Right lobe of liver (tissue), 6 donors: ENCODE measurements at regions not wholly inside any gene's neighbourhood (a gene's known extent, or its start where the extent isn't known, plus 50 kb on each side); places are given as distances from the start of the nearest gene placed in this dataset.

Experiments used
- ATAC-seq, 4 donors: fragments of 200-7000 bp; cut with Tn5 transposase; one replicate each; pipeline ENCODE4 v1.9.1; 2020; ENCODE audit warnings: mild to moderate bottlenecking in 4 of 4, moderate library complexity in 4 of 4
- DNase-seq, 3 donors: peaks; one replicate each; pipeline ENCODE4 v3.0.0-alpha.2; 2020
- H3K27ac ChIP-seq, 3 donors: fragments of 200-600 bp; one replicate each; pipeline ENCODE4 v1.8.0; 2022
- H3K27me3 ChIP-seq, 2 donors: fragments of 200-600 bp; one replicate each; pipeline ENCODE4 v1.8.0; 2022
- H3K36me3 ChIP-seq, 4 donors: fragments of 200-600 bp; sonication (generic) in 1 of 4; one replicate each; pipeline versions ENCODE4 v1.5.1 to v1.8.0; 2017 to 2022; ENCODE audit warnings: control low read depth in 1 of 4
- H3K4me1 ChIP-seq, 4 donors: fragments of 200-600 bp; sonication (generic) in 1 of 4; one replicate each; pipeline versions ENCODE4 v1.5.1 to v1.8.0; 2017 to 2022; ENCODE audit warnings: control low read depth in 1 of 4
- H3K4me3 ChIP-seq, 3 donors: fragments of 200-600 bp; one replicate each; pipeline ENCODE4 v1.8.0; 2022
- H3K9me3 ChIP-seq, 4 donors: fragments of 200-600 bp; sonication (generic) in 1 of 4; one replicate each; pipeline versions ENCODE4 v1.5.1 to v1.8.0; 2017 to 2022; ENCODE audit warnings: control low read depth in 1 of 4
- CTCF ChIP-seq, 4 donors: fragments of 200-600 bp in 3 of 4; fragments of 450-650 bp in 1 of 4; IDR thresholded peaks; one replicate each; pipeline versions ENCODE4 v1.5.1 to v1.8.0; 2016 to 2022; ENCODE audit warnings: antibody characterized with exemption in 4 of 4, mild to moderate bottlenecking in 2 of 4
- POLR2A ChIP-seq: fragments of 450-650 bp; IDR thresholded peaks from one replicate; pipeline ENCODE4 v1.6.1; 2017; ENCODE audit warnings: antibody characterized with exemption, mild to moderate bottlenecking
- WGBS: methylation state at CpG from one replicate; pipeline ENCODE4 v1.1.6; 2018; ENCODE audit warnings: low coverage, low lambda C conversion rate; ENCODE audit not compliant: insufficient coverage; ENCODE audit errors: missing lambda C conversion rate; 5-methylcytosine and 5-hydroxymethylcytosine counted together
- intact Hi-C, 2 donors: fragments of 100-400 bp; cut with DNase I; formaldehyde crosslinking; loops; one replicate each; pipeline versions ENCODE4 v1.11.2 to v1.14.1; 2022
- donor health status: DM: no; HTN: yes; CAD: no.
- donor health status: DM: no; HTN: no; CAD: no.
- donor health status: DM: no; HTN: no; CAD: no.
- donor health status: DM: no; HTN: yes; CAD: no.
- donor health status: DM: no; HTN: yes; CAD: no.

- no peak overlapping the region for H3K4me3 ChIP-seq
- TF ChIP-seq POLR2A (no peak), CTCF (IDR thresholded peaks at IDR 0.05) (no peak)
- ATAC-seq (no peak), DNase-seq (no peak)
- 100% methylated on average over 1 of the region's 1 CpG for WGBS
- H3K4me1 ChIP-seq = no peaks in the 10 kb centered on the region
- H3K36me3 ChIP-seq = no peaks in the 10 kb centered on the region
- H3K27ac ChIP-seq = no peak overlapping the region
- H3K27me3 ChIP-seq = no peaks in the 10 kb centered on the region
- intact Hi-C loops = no loop called here
- H3K9me3 ChIP-seq = no peaks in the 10 kb centered on the region
These were observed 131.9 kb upstream of the GSE1 start for GRCh38 chr16:85481206-85481605.

GRCh38 chr16:85481738-85482137 lies 131.4 kb upstream of the GSE1 start:
- no peak overlapping the region for H3K27ac ChIP-seq
- H3K4me3 ChIP-seq = no peak overlapping the region
- WGBS = 90% methylated on average over 4 of the region's 19 CpGs
- H3K4me1 ChIP-seq = no peaks in the 10 kb centered on the region
- no peaks in the 10 kb centered on the region for H3K27me3 ChIP-seq
- H3K9me3 ChIP-seq = no peaks in the 10 kb centered on the region
- intact Hi-C loops = no loop called here
- no peak for DNase-seq
- no peak for ATAC-seq
- TF ChIP-seq CTCF (IDR thresholded peaks at IDR 0.05) (no peak), POLR2A (no peak)
- no peaks in the 10 kb centered on the region for H3K36me3 ChIP-seq

- ATAC-seq = no peak
- TF ChIP-seq POLR2A = no peak
- no peak for TF ChIP-seq CTCF (IDR thresholded peaks at IDR 0.05)
- H3K36me3 ChIP-seq = no peaks in the 10 kb centered on the region
- H3K27ac ChIP-seq = no peak overlapping the region
- WGBS = no CpG with 5 or more reads among the region's 19 CpGs
- DNase-seq = no peak
- H3K27me3 ChIP-seq = no peaks in the 10 kb centered on the region
- H3K9me3 ChIP-seq = no peaks in the 10 kb centered on the region
- intact Hi-C loops = no loop called here
- H3K4me1 ChIP-seq = no peaks in the 10 kb centered on the region
- no peak overlapping the region for H3K4me3 ChIP-seq
These were observed 129.7 kb upstream of the GSE1 start for GRCh38 chr16:85483424-85483823.

GRCh38 chr16:85484347-85485300 lies 128.5 kb upstream of the GSE1 start:
- no peak overlapping the region for H3K27ac ChIP-seq
- intact Hi-C loops = no loop called here
- no peaks in the 10 kb centered on the region for H3K36me3 ChIP-seq
- H3K4me1 ChIP-seq = no peaks in the 10 kb centered on the region
- DNase-seq = no peak
- no peak for ATAC-seq
- no peak for TF ChIP-seq CTCF (IDR thresholded peaks at IDR 0.05)
- TF ChIP-seq POLR2A = no peak
- 78% methylated on average over 9 of the region's 30 CpGs for WGBS
- no peaks in the 10 kb centered on the region for H3K27me3 ChIP-seq
- no peaks in the 10 kb centered on the region for H3K9me3 ChIP-seq
- no peak overlapping the region for H3K4me3 ChIP-seq
